ENCODE measurements at regions not wholly inside any gene's neighbourhood (a gene's known extent, or its start where the extent isn't known, plus 50 kb on each side); places are given as distances from the start of the nearest gene placed in this dataset.

DNA sequence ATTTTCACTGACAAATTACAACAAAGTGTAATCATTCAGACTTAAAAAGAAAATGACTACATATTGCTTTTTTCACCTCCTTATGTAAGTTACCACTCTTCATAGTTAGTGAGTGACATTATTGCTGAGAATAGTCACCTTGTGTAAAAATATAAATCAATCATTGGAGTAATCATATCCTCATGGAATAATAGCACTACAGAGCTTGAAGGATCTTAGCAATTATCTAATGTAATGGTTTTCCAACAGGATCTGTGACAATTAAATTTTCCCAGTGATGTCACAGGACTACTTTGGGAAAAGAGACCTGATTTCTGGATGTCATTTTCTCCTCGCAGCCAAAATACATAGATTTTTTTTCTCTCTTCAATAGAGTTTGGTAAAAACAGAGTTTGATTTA lies 833.0 kb upstream of the PCDH9 start:
- DNase-seq (no peak), ATAC-seq (ENCODE audit: low read depth) (no peak)
- TF ChIP-seq, protein P1, sequence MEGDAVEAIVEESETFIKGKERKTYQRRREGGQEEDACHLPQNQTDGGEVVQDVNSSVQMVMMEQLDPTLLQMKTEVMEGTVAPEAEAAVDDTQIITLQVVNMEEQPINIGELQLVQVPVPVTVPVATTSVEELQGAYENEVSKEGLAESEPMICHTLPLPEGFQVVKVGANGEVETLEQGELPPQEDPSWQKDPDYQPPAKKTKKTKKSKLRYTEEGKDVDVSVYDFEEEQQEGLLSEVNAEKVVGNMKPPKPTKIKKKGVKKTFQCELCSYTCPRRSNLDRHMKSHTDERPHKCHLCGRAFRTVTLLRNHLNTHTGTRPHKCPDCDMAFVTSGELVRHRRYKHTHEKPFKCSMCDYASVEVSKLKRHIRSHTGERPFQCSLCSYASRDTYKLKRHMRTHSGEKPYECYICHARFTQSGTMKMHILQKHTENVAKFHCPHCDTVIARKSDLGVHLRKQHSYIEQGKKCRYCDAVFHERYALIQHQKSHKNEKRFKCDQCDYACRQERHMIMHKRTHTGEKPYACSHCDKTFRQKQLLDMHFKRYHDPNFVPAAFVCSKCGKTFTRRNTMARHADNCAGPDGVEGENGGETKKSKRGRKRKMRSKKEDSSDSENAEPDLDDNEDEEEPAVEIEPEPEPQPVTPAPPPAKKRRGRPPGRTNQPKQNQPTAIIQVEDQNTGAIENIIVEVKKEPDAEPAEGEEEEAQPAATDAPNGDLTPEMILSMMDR (IDR thresholded peaks at IDR 0.05), result no peak
- intact Hi-C loops (cut with micrococcal nuclease), result no loop called here
- Mint-ChIP-seq H3K9me3 (no peaks in the 10 kb centered on the region), H3K27me3 (no peaks in the 10 kb centered on the region), H3K27ac (no peak overlapping the region), H3K36me3 (ENCODE audit: low read depth) (no peaks in the 10 kb centered on the region), H3K4me1 (no peaks in the 10 kb centered on the region), H3K4me3 (no peak overlapping the region)
- ChIA-PET POLR2A (no interaction called here), CTCF (no interaction called here)

DNA sequence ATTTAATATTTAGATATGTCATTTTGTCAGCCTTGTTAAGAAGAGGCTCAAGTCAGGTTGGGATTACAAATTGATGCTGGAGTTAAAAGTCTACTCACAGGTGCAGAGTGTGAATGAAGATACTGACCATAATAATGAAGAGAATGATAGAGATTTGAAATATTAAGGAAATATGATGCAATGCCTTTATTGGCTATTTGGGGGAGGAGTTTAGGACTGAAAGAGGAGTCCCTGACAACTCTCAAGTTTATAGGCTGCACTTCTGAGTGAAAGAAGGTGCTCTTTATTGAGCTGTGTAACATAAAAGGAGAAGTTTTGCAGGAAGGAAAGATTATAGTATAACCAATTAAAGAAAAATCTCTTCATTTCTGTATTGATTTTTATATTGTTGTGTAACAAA lies 827.7 kb upstream of the PCDH9 start:
- H3K9me3 Mint-ChIP-seq, result peaks cover 8% of the 10 kb centered on the region
- no peak overlapping the region for H3K27ac Mint-ChIP-seq
- no peaks in the 10 kb centered on the region for H3K4me1 Mint-ChIP-seq
- no peaks in the 10 kb centered on the region for H3K36me3 Mint-ChIP-seq (ENCODE audit: low read depth)
- CTCF ChIA-PET, result no interaction called here
- ATAC-seq (ENCODE audit: low read depth) (no peak), DNase-seq (no peak)
- POLR2A ChIA-PET, result no interaction called here
- no peak overlapping the region for H3K4me3 Mint-ChIP-seq
- intact Hi-C loops (cut with micrococcal nuclease), result no loop called here
- TF ChIP-seq, protein P1 (IDR thresholded peaks at IDR 0.05), result no peak
- no peaks in the 10 kb centered on the region for H3K27me3 Mint-ChIP-seq

DNA sequence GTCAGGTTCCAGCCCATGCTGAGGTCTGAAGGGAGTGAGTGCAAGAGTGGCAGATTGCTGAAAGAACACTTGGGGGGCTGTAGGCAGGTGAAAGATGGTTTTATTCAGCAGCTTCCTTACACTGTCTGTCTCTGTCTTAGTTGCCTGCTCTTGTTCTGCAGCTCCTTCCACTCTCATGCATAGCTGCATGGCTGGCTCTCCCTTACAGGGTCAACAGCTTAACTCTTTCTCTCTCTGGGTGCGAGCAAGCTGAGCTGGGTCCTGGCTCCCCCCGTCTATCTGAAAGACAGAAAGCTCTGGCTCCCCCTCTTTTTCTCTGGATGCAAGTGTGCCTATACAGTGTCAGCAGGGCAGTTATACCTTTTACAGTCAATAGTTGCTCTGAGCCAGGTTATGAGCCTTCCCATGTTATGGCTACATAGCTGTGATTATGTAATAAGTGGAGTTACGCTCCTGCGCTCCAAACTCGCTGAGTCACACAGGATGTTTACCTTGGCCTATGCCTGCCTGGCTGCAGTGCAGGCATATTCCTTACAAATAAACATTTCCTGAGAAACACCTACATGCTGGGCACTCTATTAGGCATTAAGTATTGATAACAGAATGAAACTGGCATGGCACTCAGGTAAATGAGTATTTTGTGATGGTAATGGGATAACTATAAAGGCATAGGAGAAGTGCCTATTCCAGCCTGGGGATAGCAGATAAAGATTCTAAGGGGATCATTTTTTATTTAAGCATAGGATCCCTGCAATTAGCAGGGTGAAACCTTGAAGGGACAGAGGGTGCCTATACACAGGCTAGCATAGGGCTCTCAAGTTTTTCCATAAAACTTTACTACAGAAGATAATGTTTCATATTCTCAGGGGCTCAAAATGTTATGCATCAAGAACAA lies 826.9 kb upstream of the PCDH9 start:
- DNase-seq, result no peak
- Mint-ChIP-seq H3K36me3 (ENCODE audit: low read depth) (no peaks in the 10 kb centered on the region), H3K4me1 (no peaks in the 10 kb centered on the region), H3K27ac (no peak overlapping the region), H3K27me3 (no peaks in the 10 kb centered on the region), H3K4me3 (no peak overlapping the region), H3K9me3 (peaks cover 8% of the 10 kb centered on the region)
- TF ChIP-seq, protein P1 (IDR thresholded peaks at IDR 0.05), result no peak
- ChIA-PET POLR2A (no interaction called here), CTCF (no interaction called here)
- intact Hi-C loops (cut with micrococcal nuclease), result no loop called here
- no peak for ATAC-seq (ENCODE audit: low read depth)

DNA sequence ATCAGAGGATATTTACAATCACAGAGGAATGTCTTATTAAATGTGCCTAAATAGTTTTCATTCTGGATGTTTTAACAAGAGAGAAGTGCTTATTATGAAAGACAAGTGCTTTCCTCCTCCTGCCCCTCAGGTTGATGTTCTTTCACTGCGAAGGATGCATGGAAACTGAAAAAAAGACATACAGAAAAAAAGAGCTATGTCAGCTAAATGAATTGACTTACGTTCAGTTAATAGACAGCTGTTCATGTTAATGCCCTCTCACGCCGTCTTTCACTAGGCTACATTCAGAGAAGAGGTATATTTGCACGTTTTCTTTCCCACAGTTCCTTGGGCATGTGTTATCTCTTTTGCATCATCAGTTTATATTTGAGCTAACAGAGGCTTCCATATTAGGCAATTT lies 821.8 kb upstream of the PCDH9 start:
- H3K9me3 Mint-ChIP-seq, result peaks cover 5% of the 10 kb centered on the region
- H3K27ac Mint-ChIP-seq, result no peak overlapping the region
- ChIA-PET POLR2A (no interaction called here), CTCF (no interaction called here)
- ATAC-seq (ENCODE audit: low read depth) (no peak), DNase-seq (no peak)
- no peaks in the 10 kb centered on the region for H3K4me1 Mint-ChIP-seq
- H3K36me3 Mint-ChIP-seq (ENCODE audit: low read depth), result no peaks in the 10 kb centered on the region
- H3K4me3 Mint-ChIP-seq, result no peak overlapping the region
- no peaks in the 10 kb centered on the region for H3K27me3 Mint-ChIP-seq
- TF ChIP-seq, protein P1 (IDR thresholded peaks at IDR 0.05), result no peak
- intact Hi-C loops (cut with micrococcal nuclease), result no loop called here

DNA sequence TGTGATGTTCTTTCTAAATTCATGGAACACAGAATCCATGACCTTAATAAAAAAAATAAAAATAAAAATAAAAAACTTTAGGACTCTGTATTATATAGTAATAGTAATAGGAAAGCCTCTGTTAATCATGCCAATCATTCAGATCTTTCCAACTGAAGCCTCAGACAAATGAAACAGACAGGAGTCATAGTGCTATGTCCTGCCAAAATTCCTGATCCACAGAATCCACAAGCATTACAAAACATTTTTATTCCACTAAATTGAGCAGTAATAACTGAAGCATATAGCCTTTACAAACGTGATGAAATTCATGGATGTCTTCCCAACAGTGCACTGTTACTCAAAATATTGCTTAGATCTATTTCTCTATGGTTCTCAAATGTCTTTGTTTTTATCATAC lies 820.6 kb upstream of the PCDH9 start:
- Mint-ChIP-seq H3K36me3 (ENCODE audit: low read depth) (no peaks in the 10 kb centered on the region), H3K4me1 (no peaks in the 10 kb centered on the region), H3K4me3 (no peak overlapping the region), H3K9me3 (peaks cover 4% of the 10 kb centered on the region), H3K27me3 (no peaks in the 10 kb centered on the region), H3K27ac (no peak overlapping the region)
- DNase-seq, result no peak
- TF ChIP-seq, protein P1 (IDR thresholded peaks at IDR 0.05), result no peak
- no peak for ATAC-seq (ENCODE audit: low read depth)
- ChIA-PET POLR2A (no interaction called here), CTCF (no interaction called here)
- intact Hi-C loops (cut with micrococcal nuclease), result no loop called here

All from activated B cell treated with CpG ODN at 0.5 μM for 24 hours (primary cell).